Thyroid gland (tissue), 4 donors: ENCODE measurements at regions not wholly inside any gene's neighbourhood (a gene's known extent, or its start where the extent isn't known, plus 50 kb on each side); places are given as distances from the start of the nearest gene placed in this dataset.

Source experiments
- DNase-seq, 2 donors: peaks; one replicate each; pipeline ENCODE4 v3.0.0-alpha.2; 2019
- H3K27ac ChIP-seq, 3 donors: fragments of 200-600 bp; sonication (generic); 1 replicate in 2 of 3; 2 replicates in 1 of 3; pipeline ENCODE4 v1.5.1; 2016 to 2019; ENCODE audit warnings: mild to moderate bottlenecking in 1 of 3, moderate library complexity in 1 of 3
- H3K27me3 ChIP-seq: fragments of 200-600 bp; sonication (generic); one replicate; pipeline ENCODE4 v1.5.1; 2019
- H3K36me3 ChIP-seq, 2 donors: fragments of 200-600 bp; sonication (generic); one replicate each; pipeline ENCODE4 v1.5.1; 2016 to 2019
- H3K4me1 ChIP-seq, 2 donors: fragments of 200-600 bp; sonication (generic); one replicate each; pipeline ENCODE4 v1.5.1; 2017 to 2019
- H3K4me3 ChIP-seq, 3 donors: fragments of 200-600 bp; sonication (generic); replicated peaks in 1 of 3; 1 replicate in 2 of 3; 2 replicates in 1 of 3; pipeline ENCODE4 v1.5.1; 2016; ENCODE audit warnings: mild to moderate bottlenecking in 1 of 3
- H3K9me3 ChIP-seq: fragments of 200-600 bp; sonication (generic); one replicate; pipeline ENCODE4 v1.5.1; 2017
- CTCF ChIP-seq, 6 experiments: fragments of 200-600 bp in 3 of 6; fragments of 450-650 bp in 3 of 6; sonication (generic) in 3 of 6; IDR thresholded peaks; one replicate each; pipeline ENCODE4 v1.5.1; 2016 to 2019; ENCODE audit warnings: antibody characterized with exemption in 6 of 6, mild to moderate bottlenecking in 2 of 6, inconsistent platforms in 1 of 6, moderate library complexity in 1 of 6
- POLR2A ChIP-seq, 2 donors: fragments of 450-650 bp; IDR thresholded peaks; one replicate each; pipeline ENCODE4 v1.6.1; 2017; ENCODE audit warnings: antibody characterized with exemption in 2 of 2, mild to moderate bottlenecking in 2 of 2, moderate library complexity in 1 of 2
- WGBS, 2 donors: methylation state at CpG; one replicate each; pipeline ENCODE4 v1.1.5; 2017; 5-methylcytosine and 5-hydroxymethylcytosine counted together
- intact Hi-C: fragments of 100-400 bp; cut with DNase I; formaldehyde crosslinking; loops from one replicate; pipeline ENCODE4 v1.15.1; 2023

- H3K27ac ChIP-seq = no peak overlapping the region
- no peak for DNase-seq
- no peak for TF ChIP-seq CTCF (IDR thresholded peaks at IDR 0.05)
- H3K9me3 ChIP-seq = no peaks in the 10 kb centered on the region
- intact Hi-C loops = no loop called here
- H3K27me3 ChIP-seq = no peaks in the 10 kb centered on the region
- 84 to 86% methylated on average over 4 of the region's 4 CpGs for WGBS, 2 donors
- no peak overlapping the region for H3K4me3 ChIP-seq
- H3K4me1 ChIP-seq = no peaks in the 10 kb centered on the region
- no peaks in the 10 kb centered on the region for H3K36me3 ChIP-seq
Observed at GRCh38 chr1:165014753-165015152, 341.8 kb downstream of the LMX1A start.

- Histone ChIP-seq H3K9me3 (no peaks in the 10 kb centered on the region), H3K27me3 (no peaks in the 10 kb centered on the region), H3K4me3 (no peak overlapping the region), H3K27ac (no peak overlapping the region), H3K36me3 (no peaks in the 10 kb centered on the region), H3K4me1 (no peaks in the 10 kb centered on the region)
- 24 to 34% methylated on average over 1 of the region's 1 CpG for WGBS, 2 donors
- intact Hi-C loops = no loop called here
- no peak for DNase-seq
- TF ChIP-seq CTCF (IDR thresholded peaks at IDR 0.05) (no peak), POLR2A (IDR thresholded peaks at IDR 0.05) (no peak)
Observed at GRCh38 chr1:165011991-165012531, 344.5 kb downstream of the LMX1A start.

GRCh38 chr1:165011186-165011585 is 345.3 kb downstream of the LMX1A start:
- intact Hi-C loops = no loop called here
- Histone ChIP-seq H3K36me3 (no peaks in the 10 kb centered on the region), H3K27ac (no peak overlapping the region), H3K9me3 (no peaks in the 10 kb centered on the region), H3K27me3 (no peaks in the 10 kb centered on the region), H3K4me1 (no peaks in the 10 kb centered on the region), H3K4me3 (no peak overlapping the region)
- DNase-seq = no peak
- WGBS, 2 donors = 57% methylated on average over 1 of the region's 1 CpG
- TF ChIP-seq CTCF (IDR thresholded peaks at IDR 0.05) = no peak
- no peak for TF ChIP-seq POLR2A (IDR thresholded peaks at IDR 0.05)

- Histone ChIP-seq H3K4me1 (no peaks in the 10 kb centered on the region), H3K4me3 (no peak overlapping the region), H3K27me3 (no peaks in the 10 kb centered on the region), H3K9me3 (no peaks in the 10 kb centered on the region), H3K36me3 (no peaks in the 10 kb centered on the region), H3K27ac (no peak overlapping the region)
- TF ChIP-seq POLR2A (IDR thresholded peaks at IDR 0.05) (no peak), CTCF (IDR thresholded peaks at IDR 0.05) (no peak)
- intact Hi-C loops = no loop called here
- DNase-seq = no peak
- WGBS, 2 donors = 53 to 54% methylated on average over 3 of the region's 3 CpGs
Observed at GRCh38 chr1:165010418-165011070, 346.0 kb downstream of the LMX1A start.

GRCh38 chr1:165006831-165007230 is 349.7 kb downstream of the LMX1A start:
- no peaks in the 10 kb centered on the region for H3K36me3 ChIP-seq
- 92 to 95% methylated on average over 7 of the region's 7 CpGs for WGBS, 2 donors
- H3K27ac ChIP-seq = no peak overlapping the region
- DNase-seq = no peak
- no peaks in the 10 kb centered on the region for H3K9me3 ChIP-seq
- no peaks in the 10 kb centered on the region for H3K27me3 ChIP-seq
- TF ChIP-seq CTCF (IDR thresholded peaks at IDR 0.05) (no peak), POLR2A (IDR thresholded peaks at IDR 0.05) (no peak)
- H3K4me1 ChIP-seq = no peaks in the 10 kb centered on the region
- H3K4me3 ChIP-seq = no peak overlapping the region
- intact Hi-C loops = no loop called here
